Osteoblast (primary cell): ENCODE measurements at regions not wholly inside any gene's neighbourhood (a gene's known extent, or its start where the extent isn't known, plus 50 kb on each side); places are given as distances from the start of the nearest gene placed in this dataset.
A peak's percentile ranks its signal among the peaks of the same experiment; 100 is the strongest.

Source experiments
- DNase-seq: peaks from one replicate; pipeline ENCODE4 v3.0.0; 2011; ENCODE audit warnings: low spot score, mixed read lengths; ENCODE audit not compliant: insufficient read length; ENCODE audit errors: missing footprints
- H2AFZ ChIP-seq: 2 replicates; pipeline ENCODE4 v1.6.0; 2011; ENCODE audit warnings: mild to moderate bottlenecking, low read length
- H3K27ac ChIP-seq: 2 replicates; pipeline ENCODE4 v1.5.1; 2011; ENCODE audit warnings: mild to moderate bottlenecking, low read depth, low read length, moderate library complexity
- H3K27me3 ChIP-seq: 2 replicates; pipeline ENCODE4 v1.6.0; 2012; ENCODE audit warnings: mild to moderate bottlenecking, control low read depth, inconsistent platforms, low read length, moderate library complexity; ENCODE audit not compliant: insufficient read depth
- H3K36me3 ChIP-seq: 2 replicates; pipeline ENCODE4 v1.5.1; 2011; ENCODE audit warnings: mild to moderate bottlenecking, low read length, control low read depth, moderate library complexity; ENCODE audit not compliant: insufficient read depth
- H3K4me1 ChIP-seq: 2 replicates; pipeline ENCODE4 v1.5.1; 2011; ENCODE audit warnings: mild to moderate bottlenecking, low read length, control low read depth, moderate library complexity; ENCODE audit not compliant: insufficient read depth
- H3K4me2 ChIP-seq: 2 replicates; pipeline ENCODE4 v1.6.0; 2011; ENCODE audit warnings: mild to moderate bottlenecking, low read length; ENCODE audit not compliant: insufficient read depth
- H3K4me3 ChIP-seq: fragments of 200-600 bp; sonication (generic); 3 replicates; pipeline ENCODE4 v1.5.1; 2012; ENCODE audit warnings: mild to moderate bottlenecking, low read length, inconsistent platforms; ENCODE audit not compliant: insufficient read depth
- H3K79me2 ChIP-seq: 2 replicates; pipeline ENCODE4 v1.6.0; 2012; ENCODE audit warnings: mild to moderate bottlenecking, low read length, control low read depth, inconsistent platforms; ENCODE audit not compliant: insufficient read depth
- H3K9me3 ChIP-seq: 2 replicates; pipeline ENCODE4 v1.5.1; 2011; ENCODE audit warnings: low read depth, low read length, control low read depth
- H4K20me1 ChIP-seq: 2 replicates; pipeline ENCODE4 v1.6.0; 2012; ENCODE audit warnings: mild to moderate bottlenecking, low read length, control low read depth; ENCODE audit not compliant: insufficient read depth
- CTCF ChIP-seq: IDR thresholded peaks from 2 replicates; pipeline ENCODE4 v1.5.1; 2011; ENCODE audit warnings: mild to moderate bottlenecking, low read depth, low read length, moderate library complexity; ENCODE audit errors: extremely low read depth

GRCh38 chr12:89985935-89986334, 277.3 kb upstream of the ATP2B1 start:
- Histone ChIP-seq H3K4me3 (no peak overlapping the region), H3K4me1 (no peaks in the 10 kb centered on the region), H2AFZ (no peak overlapping the region), H3K27ac (no peak overlapping the region), H4K20me1 (no peaks in the 10 kb centered on the region), H3K9me3 (no peaks in the 10 kb centered on the region), H3K4me2 (no peak overlapping the region), H3K79me2 (no peaks in the 10 kb centered on the region), H3K36me3 (no peaks in the 10 kb centered on the region), H3K27me3 (no peaks in the 10 kb centered on the region)
- no peak for DNase-seq
- TF ChIP-seq CTCF: no peak

DNA sequence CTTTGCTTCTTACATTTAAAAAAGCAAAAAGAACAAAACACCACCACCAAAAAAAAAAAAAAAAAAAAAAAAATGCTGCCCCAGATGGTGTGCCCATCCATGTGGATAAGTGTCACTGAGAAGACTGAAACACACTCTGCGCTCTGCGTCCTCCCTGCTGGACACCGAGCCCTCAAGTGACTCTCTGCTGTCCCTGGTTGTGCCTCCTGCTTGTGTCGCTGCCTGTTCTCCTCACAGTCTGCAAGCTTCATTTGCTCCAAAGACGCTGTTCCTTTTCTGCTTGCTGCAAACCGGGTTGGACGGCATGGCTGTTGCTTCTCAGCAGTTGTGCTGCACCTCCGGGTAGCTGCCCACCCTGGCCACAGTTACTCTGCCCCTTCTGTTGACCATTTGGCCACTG, 276.2 kb upstream of the ATP2B1 start:
- no peak for TF ChIP-seq CTCF
- Histone ChIP-seq H3K27ac (no peak overlapping the region), H3K9me3 (no peaks in the 10 kb centered on the region), H3K4me3 (no peak overlapping the region), H2AFZ (no peak overlapping the region), H3K4me1 (peaks cover 7% of the 10 kb centered on the region), H3K36me3 (no peaks in the 10 kb centered on the region), H3K27me3 (no peaks in the 10 kb centered on the region), H4K20me1 (no peaks in the 10 kb centered on the region), H3K79me2 (no peaks in the 10 kb centered on the region), H3K4me2 (no peak overlapping the region)
- DNase-seq: no peak

DNA sequence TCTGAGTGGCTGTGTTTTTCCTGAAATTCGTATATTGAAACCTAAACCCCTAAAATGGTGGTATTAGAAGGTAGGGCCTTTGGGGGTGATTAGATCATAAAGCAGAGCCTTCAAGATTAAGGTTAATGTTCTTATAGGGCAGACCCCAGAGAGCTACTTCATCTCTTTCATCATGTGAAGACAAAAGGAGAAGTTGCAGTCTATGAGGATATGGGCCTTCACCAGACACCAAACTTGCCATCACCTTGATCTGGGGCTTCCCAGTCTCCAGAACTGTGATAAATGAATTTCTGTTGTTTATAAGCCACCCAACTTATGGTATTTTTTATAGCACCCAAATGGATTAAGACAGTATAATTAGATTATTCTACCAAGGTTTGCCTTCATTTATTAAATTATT, 275.0 kb upstream of the ATP2B1 start:
- Histone ChIP-seq H3K4me2 (no peak overlapping the region), H4K20me1 (no peaks in the 10 kb centered on the region), H3K79me2 (no peaks in the 10 kb centered on the region), H3K27me3 (no peaks in the 10 kb centered on the region), H3K4me3 (no peak overlapping the region), H3K9me3 (no peaks in the 10 kb centered on the region), H3K27ac (no peak overlapping the region), H3K36me3 (no peaks in the 10 kb centered on the region), H3K4me1 (peaks cover 7% of the 10 kb centered on the region), H2AFZ (no peak overlapping the region)
- DNase-seq: no peak
- no peak for TF ChIP-seq CTCF

DNA sequence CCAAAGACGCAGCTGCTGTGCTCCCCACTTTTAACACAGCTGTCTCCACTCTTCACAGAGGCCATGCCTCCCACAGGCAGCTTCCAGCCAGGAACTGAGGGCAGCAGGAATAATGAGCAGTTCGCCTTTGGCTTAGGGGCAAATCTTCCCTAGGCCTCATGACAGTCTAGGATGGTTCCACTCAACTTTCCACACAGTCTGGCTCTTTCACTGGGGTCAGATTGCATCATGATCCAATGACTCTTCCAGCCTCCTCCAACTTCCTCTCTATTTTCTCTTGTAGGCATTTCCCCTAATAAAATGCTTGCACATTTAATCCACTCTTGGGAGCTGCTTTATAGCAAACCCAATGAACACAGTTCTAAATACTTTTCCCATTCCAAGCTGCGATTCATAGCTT, 271.6 kb upstream of the ATP2B1 start:
- no peaks in the 10 kb centered on the region for H3K79me2 ChIP-seq

More for the DNA sequence above, 271.6 kb upstream of the ATP2B1 start:
- Histone ChIP-seq H3K4me3 (no peak overlapping the region), H3K36me3 (no peaks in the 10 kb centered on the region), H3K4me2 (no peak overlapping the region), H3K27ac (peak overlapping the region; percentile 44), H3K27me3 (no peaks in the 10 kb centered on the region), H3K4me1 (peaks cover 23% of the 10 kb centered on the region), H4K20me1 (no peaks in the 10 kb centered on the region), H3K9me3 (no peaks in the 10 kb centered on the region), H2AFZ (peak overlapping the region; percentile 72)
- DNase-seq: peak; percentile 45
- TF ChIP-seq CTCF: no peak
